ENCODE measurements at regions not wholly inside any gene's neighbourhood (a gene's known extent, or its start where the extent isn't known, plus 50 kb on each side); places are given as distances from the start of the nearest gene placed in this dataset.

GRCh38 chr2:38492042-38492615 is 110.6 kb downstream of the HNRNPLL start:
- Histone ChIP-seq H3K4me3 (replicated peaks in 1 of 3; ENCODE audit: insufficient read depth in 1 of 3, low read depth in 1 of 3, low read length in 3 of 3) (no peak overlapping the region), H3K4me1 (ENCODE audit: control insufficient read depth, extremely low read depth, insufficient read depth, low read length) (no peaks in the 10 kb centered on the region), H3K9me3 (replicated peaks; ENCODE audit: control insufficient read depth, insufficient read depth, low read length) (no peaks in the 10 kb centered on the region), H2AFZ (ENCODE audit: low read depth, low read length) (no peak overlapping the region), H3K9me1 (replicated peaks; ENCODE audit: control insufficient read depth, extremely low read depth, insufficient read depth, low read length) (no peaks in the 10 kb centered on the region), H3K36me3 (ENCODE audit: control insufficient read depth in 2 of 2, extremely low read depth in 1 of 2, insufficient read depth in 2 of 2, low read length in 2 of 2) (no peaks in the 10 kb centered on the region), H3K4me2 (ENCODE audit: insufficient read depth, low read length) (no peak overlapping the region), H3K9ac (replicated peaks; ENCODE audit: extremely low read depth, insufficient read depth, low read length) (no peak overlapping the region), H3K27ac (ENCODE audit: insufficient read depth, low read depth, low read length) (no peak overlapping the region), H3K79me2 (ENCODE audit: control insufficient read depth, insufficient read depth, low read length) (no peaks in the 10 kb centered on the region), H4K20me1 (replicated peaks; ENCODE audit: control insufficient read depth, extremely low read depth, insufficient read depth, low read length) (no peaks in the 10 kb centered on the region), H3K27me3 (ENCODE audit: control insufficient read depth in 2 of 2, insufficient read depth in 2 of 2, low read length in 2 of 2) (peaks cover 0 to under 1% of the 10 kb centered on the region in 2 experiments)
- CTCF ChIA-PET, result no interaction called here
- DNase-seq (ENCODE audit: low read depth, low spot score) (no peak), FAIRE-seq (no peak)
- TF ChIP-seq POLR2AphosphoS5 (IDR thresholded peaks at IDR 0.05; ENCODE audit: insufficient read depth, low read depth, low read length), result no peak
- POLR2A ChIA-PET, result no interaction called here
- BruUV-seq (replicated peaks), result no TSS peak
- intact Hi-C loops (cut with micrococcal nuclease) (no loop called here), dilution Hi-C loops (cut with MboI; ENCODE audit: extremely low pct_ligation_motif_present, low sequenced_read_pairs) (no loop called here)

GRCh38 chr2:38491436-38491835 is 111.3 kb downstream of the HNRNPLL start:
- ChIA-PET POLR2A (no interaction called here), CTCF (no interaction called here)
- Histone ChIP-seq H3K4me2 (ENCODE audit: insufficient read depth, low read length) (no peak overlapping the region), H2AFZ (ENCODE audit: low read depth, low read length) (no peak overlapping the region), H4K20me1 (replicated peaks; ENCODE audit: control insufficient read depth, extremely low read depth, insufficient read depth, low read length) (no peaks in the 10 kb centered on the region), H3K4me1 (ENCODE audit: control insufficient read depth, extremely low read depth, insufficient read depth, low read length) (no peaks in the 10 kb centered on the region), H3K4me3 (replicated peaks in 1 of 3; ENCODE audit: insufficient read depth in 1 of 3, low read depth in 1 of 3, low read length in 3 of 3) (no peak overlapping the region), H3K27me3 (ENCODE audit: control insufficient read depth in 2 of 2, insufficient read depth in 2 of 2, low read length in 2 of 2) (no peaks in the 10 kb centered on the region), H3K9me3 (replicated peaks; ENCODE audit: control insufficient read depth, insufficient read depth, low read length) (no peaks in the 10 kb centered on the region), H3K27ac (ENCODE audit: insufficient read depth, low read depth, low read length) (no peak overlapping the region), H3K9me1 (replicated peaks; ENCODE audit: control insufficient read depth, extremely low read depth, insufficient read depth, low read length) (no peaks in the 10 kb centered on the region), H3K36me3 (ENCODE audit: control insufficient read depth in 2 of 2, extremely low read depth in 1 of 2, insufficient read depth in 2 of 2, low read length in 2 of 2) (no peaks in the 10 kb centered on the region), H3K79me2 (ENCODE audit: control insufficient read depth, insufficient read depth, low read length) (no peaks in the 10 kb centered on the region), H3K9ac (replicated peaks; ENCODE audit: extremely low read depth, insufficient read depth, low read length) (no peak overlapping the region)
- FAIRE-seq, result no peak
- BruUV-seq (replicated peaks), result no TSS peak
- intact Hi-C loops (cut with micrococcal nuclease), result no loop called here
- DNase-seq (ENCODE audit: low read depth, low spot score), result no peak
- dilution Hi-C loops (cut with MboI; ENCODE audit: extremely low pct_ligation_motif_present, low sequenced_read_pairs), result no loop called here
- TF ChIP-seq POLR2AphosphoS5 (IDR thresholded peaks at IDR 0.05; ENCODE audit: insufficient read depth, low read depth, low read length) (no peak), EZH2 (IDR thresholded peaks at IDR 0.05; ENCODE audit: borderline replicate concordance, low read depth, low read length, severe bottlenecking) (no peak)
